GM18909 (cell line): ENCODE measurements at regions not wholly inside any gene's neighbourhood (a gene's known extent, or its start where the extent isn't known, plus 50 kb on each side); places are given as distances from the start of the nearest gene placed in this dataset.

ENCODE experiments used
- ATAC-seq: cut with Tn5 transposase; IDR thresholded peaks from one replicate; pipeline ENCODE4 v1.9.1; 2021; ENCODE audit warnings: mild to moderate bottlenecking; ENCODE audit not compliant: unreplicated experiment, poor library complexity

GRCh38 chr14:71474301-71475265 is 457.6 kb upstream of the RGS6 start:
- ATAC-seq: no peak

- ATAC-seq: no peak
Measured at GRCh38 chr14:71475916-71476315, 456.3 kb upstream of the RGS6 start.

- no peak for ATAC-seq
Measured at GRCh38 chr14:71478542-71478941, 453.7 kb upstream of the RGS6 start.

GRCh38 chr14:71481021-71481654 is 451.1 kb upstream of the RGS6 start:
- ATAC-seq: no peak

- ATAC-seq: no peak
Measured at GRCh38 chr14:71482671-71483070, 449.6 kb upstream of the RGS6 start.

- no peak for ATAC-seq
Measured at GRCh38 chr14:71483154-71483553, 449.1 kb upstream of the RGS6 start.

GRCh38 chr14:71485833-71486232 is 446.4 kb upstream of the RGS6 start:
- ATAC-seq: no peak

GRCh38 chr14:71486279-71486678 is 445.9 kb upstream of the RGS6 start:
- ATAC-seq: no peak

GRCh38 chr14:71487449-71487848 is 444.8 kb upstream of the RGS6 start:
- ATAC-seq: no peak

- no peak for ATAC-seq
Measured at GRCh38 chr14:71487941-71488340, 444.3 kb upstream of the RGS6 start.

- no peak for ATAC-seq
Measured at GRCh38 chr14:71488703-71489191, 443.5 kb upstream of the RGS6 start.

GRCh38 chr14:71489742-71490141 is 442.5 kb upstream of the RGS6 start:
- no peak for ATAC-seq

GRCh38 chr14:71491931-71492330 is 440.3 kb upstream of the RGS6 start:
- no peak for ATAC-seq

GRCh38 chr14:71492346-71492745 is 439.9 kb upstream of the RGS6 start:
- ATAC-seq: no peak

- peak; percentile 80 for ATAC-seq
Measured at GRCh38 chr14:71497645-71498086, 434.6 kb upstream of the RGS6 start.

- ATAC-seq: peak; percentile 18
Measured at GRCh38 chr14:71498212-71498611, 434.0 kb upstream of the RGS6 start.

- ATAC-seq: no peak
Measured at GRCh38 chr14:71499018-71499417, 433.2 kb upstream of the RGS6 start.

- ATAC-seq: no peak
Measured at GRCh38 chr14:71507681-71508080, 424.5 kb upstream of the RGS6 start.

GRCh38 chr14:71508901-71509300 is 423.3 kb upstream of the RGS6 start:
- no peak for ATAC-seq

- no peak for ATAC-seq
Measured at GRCh38 chr14:71511152-71511551, 421.1 kb upstream of the RGS6 start.
